Activated naive CD8-positive, alpha-beta T cell (primary cell): ENCODE measurements at regions not wholly inside any gene's neighbourhood (a gene's known extent, or its start where the extent isn't known, plus 50 kb on each side); places are given as distances from the start of the nearest gene placed in this dataset.
"Not testable (repeated sequence)": the region's sequence is repeated elsewhere in the genome, so short reads cannot be mapped to it uniquely, and the experiment has no call there.

ENCODE experiments used
- H3K27ac Mint-ChIP-seq: one replicate; pipeline ENCODE4 v1.8.0; 2021; ENCODE audit warnings: mixed read lengths
- H3K27me3 Mint-ChIP-seq: one replicate; pipeline ENCODE4 v1.8.0; 2021; ENCODE audit warnings: mixed read lengths
- H3K36me3 Mint-ChIP-seq: one replicate; pipeline ENCODE4 v1.8.0; 2021; ENCODE audit warnings: mixed read lengths
- H3K4me1 Mint-ChIP-seq: one replicate; pipeline ENCODE4 v1.8.0; 2021; ENCODE audit warnings: low read depth, mixed read lengths
- H3K4me3 Mint-ChIP-seq: one replicate; pipeline ENCODE4 v1.8.0; 2021; ENCODE audit warnings: mild to moderate bottlenecking, mixed read lengths
- H3K9me3 Mint-ChIP-seq: one replicate; pipeline ENCODE4 v1.8.0; 2021; ENCODE audit warnings: low read depth, mixed read lengths

- Mint-ChIP-seq H3K36me3 (no peaks in the 10 kb centered on the region), H3K4me1 (peaks cover 61% of the 10 kb centered on the region), H3K9me3 (peaks cover 3% of the 10 kb centered on the region), H3K27ac (peak overlapping the region; percentile 64), H3K27me3 (no peaks in the 10 kb centered on the region), H3K4me3 (no peak overlapping the region)
Observed at GRCh38 chr14:39681782-39682399, 249.7 kb upstream of the FBXO33 start.

DNA sequence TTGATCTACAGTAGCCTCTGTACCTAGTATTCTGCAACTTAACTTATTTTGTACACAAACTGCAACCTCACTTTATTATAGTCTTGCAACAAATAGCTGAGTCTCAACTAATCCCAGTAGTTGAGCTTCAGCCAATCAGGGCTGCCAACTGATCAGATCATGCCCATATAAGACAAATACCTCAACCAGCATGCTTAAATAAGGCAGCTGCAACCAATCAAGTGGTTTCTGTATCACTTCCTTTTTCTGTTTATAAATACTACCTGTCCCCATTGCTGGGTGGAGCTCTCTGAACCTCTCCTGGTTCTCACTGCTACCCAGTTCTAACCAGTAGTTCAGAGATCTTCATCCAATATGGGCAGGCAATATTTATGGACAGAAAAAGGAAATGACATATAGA lies 248.5 kb upstream of the FBXO33 start:
- H3K36me3 Mint-ChIP-seq = no peaks in the 10 kb centered on the region
- no peak overlapping the region for H3K4me3 Mint-ChIP-seq
- no peaks in the 10 kb centered on the region for H3K27me3 Mint-ChIP-seq
- H3K9me3 Mint-ChIP-seq = peaks cover 7% of the 10 kb centered on the region
- peaks cover 55% of the 10 kb centered on the region for H3K4me1 Mint-ChIP-seq
- no peak overlapping the region for H3K27ac Mint-ChIP-seq

DNA sequence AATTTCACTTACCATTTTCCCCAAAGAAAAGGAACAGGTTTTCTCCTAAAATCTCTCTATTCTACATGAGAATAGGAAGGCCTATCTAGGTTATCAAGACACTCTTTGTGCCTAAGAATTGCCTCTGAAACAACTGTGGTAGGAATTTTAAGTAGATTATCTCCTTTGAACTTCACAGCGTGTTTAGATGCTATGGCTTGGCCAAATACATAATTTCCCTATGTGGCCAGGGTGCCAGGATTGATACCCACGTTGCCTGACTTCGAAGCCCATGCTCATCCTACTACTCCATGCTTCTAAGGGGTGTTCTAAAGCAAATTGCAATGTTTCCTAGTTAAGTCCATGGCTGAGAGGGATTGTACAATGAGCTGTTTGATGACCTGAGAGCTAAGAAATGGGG lies 241.5 kb upstream of the FBXO33 start:
- no peak overlapping the region for H3K4me3 Mint-ChIP-seq
- peaks cover 16% of the 10 kb centered on the region for H3K9me3 Mint-ChIP-seq
- no peaks in the 10 kb centered on the region for H3K27me3 Mint-ChIP-seq
- peaks cover 20% of the 10 kb centered on the region for H3K4me1 Mint-ChIP-seq
- peak overlapping the region; percentile 30 for H3K27ac Mint-ChIP-seq
- H3K36me3 Mint-ChIP-seq = no peaks in the 10 kb centered on the region

DNA sequence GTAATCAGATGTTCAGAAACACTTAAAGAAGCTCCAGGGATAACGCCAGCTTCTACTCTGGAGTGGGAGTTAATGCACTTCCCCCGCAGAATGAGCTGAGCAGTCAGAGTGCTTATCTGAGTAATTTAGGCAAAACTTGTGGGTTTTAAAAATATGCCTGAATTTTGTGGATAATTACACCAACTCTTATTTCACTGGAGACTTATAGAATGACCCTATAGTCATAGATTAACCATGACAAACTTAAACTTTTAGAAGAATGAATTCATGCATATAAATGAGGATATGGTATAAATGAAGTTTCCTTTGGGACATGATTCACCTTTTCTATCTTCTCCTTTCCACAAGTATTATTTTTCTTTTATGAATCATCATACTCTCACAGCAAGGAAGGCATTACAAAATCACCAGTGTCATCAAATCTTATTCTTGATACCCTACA lies 241.1 kb upstream of the FBXO33 start:
- Mint-ChIP-seq H3K36me3 (no peaks in the 10 kb centered on the region), H3K27me3 (no peaks in the 10 kb centered on the region), H3K4me3 (no peak overlapping the region), H3K9me3 (peaks cover 21% of the 10 kb centered on the region), H3K4me1 (peaks cover 24% of the 10 kb centered on the region), H3K27ac (no peak overlapping the region)

- no peaks in the 10 kb centered on the region for H3K36me3 Mint-ChIP-seq
- peaks cover 40% of the 10 kb centered on the region for H3K4me1 Mint-ChIP-seq
- H3K4me3 Mint-ChIP-seq = no peak overlapping the region
- H3K27ac Mint-ChIP-seq = peak overlapping the region; percentile 51
- H3K9me3 Mint-ChIP-seq = peaks cover 18% of the 10 kb centered on the region
- H3K27me3 Mint-ChIP-seq = no peaks in the 10 kb centered on the region
Observed at GRCh38 chr14:39668449-39668848, 236.2 kb upstream of the FBXO33 start.

- peaks cover 24% of the 10 kb centered on the region for H3K9me3 Mint-ChIP-seq
- H3K27me3 Mint-ChIP-seq = no peaks in the 10 kb centered on the region
- H3K27ac Mint-ChIP-seq = no peak overlapping the region
- no peaks in the 10 kb centered on the region for H3K36me3 Mint-ChIP-seq
- H3K4me3 Mint-ChIP-seq = no peak overlapping the region
- peaks cover 40% of the 10 kb centered on the region for H3K4me1 Mint-ChIP-seq
Observed at GRCh38 chr14:39666386-39666785, 234.2 kb upstream of the FBXO33 start.

DNA sequence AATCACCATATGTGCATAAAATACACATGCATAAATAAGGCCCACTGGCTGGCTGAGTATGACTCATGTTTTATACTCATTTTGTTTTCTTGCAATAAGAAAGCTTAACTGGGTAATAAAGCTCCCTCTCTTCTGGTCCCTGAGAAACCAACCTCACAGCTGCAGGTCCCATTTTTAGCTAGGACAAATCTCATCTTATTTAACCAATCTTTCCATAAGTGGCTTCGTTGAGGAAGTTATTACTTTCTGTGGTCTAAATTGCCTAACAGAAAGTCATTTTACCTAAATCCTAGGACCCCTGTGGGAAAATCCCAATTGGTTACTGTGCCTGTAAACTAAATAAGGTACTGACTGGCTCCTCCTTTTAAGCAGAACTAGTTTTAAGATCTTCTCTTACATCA lies 232.8 kb upstream of the FBXO33 start:
- peaks cover 17% of the 10 kb centered on the region for H3K9me3 Mint-ChIP-seq
- H3K36me3 Mint-ChIP-seq = no peaks in the 10 kb centered on the region
- peak overlapping the region; percentile 30 for H3K27ac Mint-ChIP-seq
- peaks cover 33% of the 10 kb centered on the region for H3K4me1 Mint-ChIP-seq
- H3K27me3 Mint-ChIP-seq = no peaks in the 10 kb centered on the region
- H3K4me3 Mint-ChIP-seq = no peak overlapping the region

GRCh38 chr14:39664646-39665045 lies 232.4 kb upstream of the FBXO33 start:
- H3K9me3 Mint-ChIP-seq = peaks cover 17% of the 10 kb centered on the region
- H3K4me1 Mint-ChIP-seq = peaks cover 33% of the 10 kb centered on the region
- H3K36me3 Mint-ChIP-seq = no peaks in the 10 kb centered on the region
- no peak overlapping the region for H3K4me3 Mint-ChIP-seq
- H3K27me3 Mint-ChIP-seq = no peaks in the 10 kb centered on the region
- no peak overlapping the region for H3K27ac Mint-ChIP-seq

DNA sequence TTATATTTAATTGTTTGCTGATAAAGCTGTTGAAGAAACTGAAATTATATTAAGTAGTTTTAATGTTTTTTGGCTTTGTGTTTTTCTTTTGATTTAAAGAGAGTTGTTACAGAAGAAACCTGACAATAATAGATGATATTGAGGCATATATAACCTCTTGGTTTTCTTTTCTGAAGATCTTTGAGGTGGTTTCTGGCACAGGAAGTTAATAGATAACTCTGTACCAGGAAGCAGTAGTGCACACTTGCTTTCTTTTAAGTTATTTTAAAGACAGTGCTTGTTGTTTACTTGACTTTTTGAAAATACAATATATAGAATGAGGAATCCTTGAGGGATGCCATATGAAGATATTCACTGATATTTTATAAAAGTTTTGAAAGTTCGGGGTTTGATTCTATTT lies 209.0 kb upstream of the FBXO33 start:
- Mint-ChIP-seq H3K27me3 (no peaks in the 10 kb centered on the region), H3K27ac (peak overlapping the region; percentile 91), H3K4me3 (peak overlapping the region; percentile 77)

GRCh38 chr14:39639009-39639408 lies 206.8 kb upstream of the FBXO33 start:
- H3K4me1 Mint-ChIP-seq = peaks cover 32% of the 10 kb centered on the region
- not testable (repeated sequence) for H3K9me3 Mint-ChIP-seq, H3K27me3 Mint-ChIP-seq, H3K4me3 Mint-ChIP-seq, H3K27ac Mint-ChIP-seq
- peaks cover 12% of the 10 kb centered on the region for H3K36me3 Mint-ChIP-seq

More for the DNA sequence above, 209.0 kb upstream of the FBXO33 start:
- peaks cover 32% of the 10 kb centered on the region for H3K4me1 Mint-ChIP-seq
- peaks cover 19% of the 10 kb centered on the region for H3K36me3 Mint-ChIP-seq
- H3K9me3 Mint-ChIP-seq = peaks cover 6% of the 10 kb centered on the region

- no peak overlapping the region for H3K4me3 Mint-ChIP-seq
- peaks cover 16% of the 10 kb centered on the region for H3K4me1 Mint-ChIP-seq
- peaks cover 20% of the 10 kb centered on the region for H3K9me3 Mint-ChIP-seq
- no peak overlapping the region for H3K27ac Mint-ChIP-seq
- H3K36me3 Mint-ChIP-seq = peaks cover under 1% of the 10 kb centered on the region
- no peaks in the 10 kb centered on the region for H3K27me3 Mint-ChIP-seq
Observed at GRCh38 chr14:39628087-39628486, 195.9 kb upstream of the FBXO33 start.

DNA sequence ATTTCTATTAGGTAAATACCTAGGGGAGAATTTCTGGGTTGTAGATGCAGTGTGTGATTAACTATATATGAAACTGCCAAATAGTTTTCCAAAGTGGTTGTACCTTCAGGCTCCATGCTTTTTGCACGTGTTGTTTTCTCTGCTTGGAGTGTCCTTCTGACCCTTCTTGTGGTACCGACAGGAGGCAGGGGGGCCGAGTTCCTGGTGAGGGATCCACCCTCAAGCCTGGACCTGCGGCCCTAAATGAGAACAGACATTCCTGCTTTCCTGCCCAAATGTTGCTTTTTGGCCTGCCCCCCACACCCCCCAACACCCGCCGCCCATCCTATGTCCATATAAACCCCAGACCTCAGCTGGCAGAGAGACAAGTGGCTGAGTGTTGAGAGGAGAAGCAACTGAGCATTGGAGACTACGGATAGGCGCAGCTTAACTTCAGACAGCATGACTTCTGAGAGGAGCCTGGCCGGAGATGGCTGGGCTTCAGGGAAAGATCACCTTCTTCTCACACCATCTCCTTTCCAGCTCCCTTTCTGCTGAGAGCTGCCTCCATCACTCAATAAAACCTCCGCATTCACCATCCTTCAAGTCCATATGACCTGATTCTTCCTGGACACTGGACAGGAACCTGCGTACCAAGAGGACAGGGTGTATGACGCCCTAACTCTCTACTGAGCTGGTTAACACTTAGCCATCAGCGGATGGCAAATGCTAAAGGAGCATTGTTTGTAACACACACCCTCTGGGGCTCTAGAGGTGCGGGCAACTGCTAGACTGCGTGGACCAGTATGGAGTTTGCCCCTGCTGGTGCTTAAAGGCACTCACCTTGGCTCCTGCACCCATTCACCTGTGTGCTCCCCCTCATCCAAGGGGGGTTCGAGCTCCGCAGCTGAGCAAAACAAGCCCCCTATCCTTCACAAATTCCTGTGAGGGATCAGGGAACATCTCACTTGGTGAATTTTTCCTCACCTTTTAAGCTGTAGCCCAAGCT lies 194.7 kb upstream of the FBXO33 start:
- H3K4me1 Mint-ChIP-seq = peaks cover 19% of the 10 kb centered on the region
- H3K36me3 Mint-ChIP-seq = peaks cover 4% of the 10 kb centered on the region
- H3K9me3 Mint-ChIP-seq = peaks cover 23% of the 10 kb centered on the region
- no peaks in the 10 kb centered on the region for H3K27me3 Mint-ChIP-seq
- no peak overlapping the region for H3K4me3 Mint-ChIP-seq
- H3K27ac Mint-ChIP-seq = no peak overlapping the region

DNA sequence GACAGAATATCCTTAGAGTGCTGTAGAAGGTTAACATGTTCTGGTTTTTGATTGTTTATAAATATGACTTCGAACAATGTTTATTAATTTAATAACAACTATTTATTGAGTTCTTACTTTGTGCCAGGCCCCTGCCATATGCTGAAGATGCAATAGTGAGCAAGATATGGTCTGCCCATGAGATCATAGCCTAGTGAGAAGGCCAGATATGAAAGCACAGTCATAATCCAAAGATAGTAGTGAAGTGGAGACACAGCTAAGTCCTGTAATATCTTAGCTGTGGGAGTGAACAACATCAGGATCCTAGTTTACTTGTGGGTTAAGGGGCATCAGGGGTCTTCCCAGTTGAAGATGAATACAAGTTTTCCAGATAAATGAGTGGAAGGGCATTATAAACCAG lies 189.4 kb upstream of the FBXO33 start:
- Mint-ChIP-seq H3K27ac (peak overlapping the region; percentile 19), H3K4me3 (no peak overlapping the region), H3K9me3 (peaks cover 29% of the 10 kb centered on the region), H3K36me3 (peaks cover 4% of the 10 kb centered on the region), H3K27me3 (no peaks in the 10 kb centered on the region), H3K4me1 (peaks cover 23% of the 10 kb centered on the region)

DNA sequence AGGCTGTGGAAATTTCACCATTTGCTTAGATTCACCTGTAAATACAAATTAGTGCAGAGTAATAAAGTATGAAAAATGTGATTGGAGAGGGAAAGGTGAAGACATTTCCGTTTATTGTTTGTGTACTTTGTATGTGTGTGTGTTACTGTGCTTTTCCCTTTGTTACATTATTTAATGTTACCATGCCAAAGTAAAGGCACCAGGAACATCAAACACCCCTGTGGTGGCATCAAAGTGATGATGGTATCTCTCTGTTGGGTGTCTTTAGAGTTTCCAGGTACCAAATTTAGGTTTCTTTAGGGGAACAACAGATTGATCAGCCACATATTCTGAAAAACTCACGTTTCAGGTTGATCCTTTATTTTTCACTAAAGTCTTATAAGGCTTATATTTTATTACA lies 189.0 kb upstream of the FBXO33 start:
- peaks cover 4% of the 10 kb centered on the region for H3K36me3 Mint-ChIP-seq
- H3K4me3 Mint-ChIP-seq = no peak overlapping the region
- H3K27ac Mint-ChIP-seq = no peak overlapping the region
- peaks cover 29% of the 10 kb centered on the region for H3K9me3 Mint-ChIP-seq
- no peaks in the 10 kb centered on the region for H3K27me3 Mint-ChIP-seq
- H3K4me1 Mint-ChIP-seq = peaks cover 25% of the 10 kb centered on the region

- peaks cover 5% of the 10 kb centered on the region for H3K36me3 Mint-ChIP-seq
- H3K4me3 Mint-ChIP-seq = no peak overlapping the region
- peaks cover 52% of the 10 kb centered on the region for H3K4me1 Mint-ChIP-seq
- H3K27me3 Mint-ChIP-seq = no peaks in the 10 kb centered on the region
- no peak overlapping the region for H3K27ac Mint-ChIP-seq
- peaks cover 13% of the 10 kb centered on the region for H3K9me3 Mint-ChIP-seq
Observed at GRCh38 chr14:39617537-39617936, 185.3 kb upstream of the FBXO33 start.
